Panc1 (cell line): ENCODE measurements at regions not wholly inside any gene's neighbourhood (a gene's known extent, or its start where the extent isn't known, plus 50 kb on each side); places are given as distances from the start of the nearest gene placed in this dataset.
"Not testable (repeated sequence)": the region's sequence is repeated elsewhere in the genome, so short reads cannot be mapped to it uniquely, and the experiment has no call there.

Experiments used
- CTCF ChIP-seq: fragments of 450-650 bp; IDR thresholded peaks from 2 replicates; pipeline ENCODE4 v1.5.1; 2017; ENCODE audit warnings: mild to moderate bottlenecking
- TCF7L2 ChIP-seq: IDR thresholded peaks from 2 replicates; pipeline ENCODE4 v1.6.1; 2011; ENCODE audit warnings: mild to moderate bottlenecking, low read depth, low read length, inconsistent platforms

GRCh38 chr6:68022968-68023367 is 612.1 kb upstream of the ADGRB3 start:
- TF ChIP-seq CTCF, TCF7L2: not testable (repeated sequence)
